Cardiac fibroblast (primary cell): ENCODE measurements at regions not wholly inside any gene's neighbourhood (a gene's known extent, or its start where the extent isn't known, plus 50 kb on each side); places are given as distances from the start of the nearest gene placed in this dataset.

Experiments used
- DNase-seq, 2 donors: peaks; one replicate each; pipeline versions ENCODE4 v3.0.0 to v3.0.0-alpha.2; 2010; ENCODE audit warnings: low read depth in 2 of 2
- H3K4me3 ChIP-seq, 2 donors: replicated peaks in 1 of 2; 1 replicate in 1 of 2; 2 replicates in 1 of 2; pipeline ENCODE4 v1.5.1; 2011; ENCODE audit warnings: low read depth in 2 of 2, low read length in 2 of 2, mild to moderate bottlenecking in 2 of 2, moderate library complexity in 1 of 2
- TF ChIP-seq, protein P1 (sequence below): IDR thresholded peaks from one replicate; pipeline ENCODE4 v1.5.1; 2011; ENCODE audit warnings: low read depth, mild to moderate bottlenecking, low read length, inconsistent platforms

DNA sequence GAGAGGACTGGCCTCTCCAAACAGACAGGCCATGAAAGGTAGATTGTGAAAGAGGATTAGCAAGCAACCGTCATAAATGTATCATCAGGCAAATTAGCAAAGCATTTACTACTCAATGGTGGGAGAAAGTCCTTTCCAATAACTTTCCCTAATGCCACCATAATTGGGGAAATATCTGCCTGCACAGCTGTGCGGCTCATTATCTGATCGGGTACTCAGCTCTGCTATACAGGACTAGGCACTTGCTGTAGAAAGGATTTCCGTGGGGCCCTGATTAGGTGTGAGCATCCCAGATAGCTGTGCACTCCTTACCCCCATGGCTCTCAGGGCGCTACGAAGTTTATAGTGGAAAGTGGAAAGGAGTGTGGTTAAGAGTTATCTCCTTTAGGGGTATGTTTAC lies 309.7 kb upstream of the PLET1 start:
- TF ChIP-seq, protein P1, sequence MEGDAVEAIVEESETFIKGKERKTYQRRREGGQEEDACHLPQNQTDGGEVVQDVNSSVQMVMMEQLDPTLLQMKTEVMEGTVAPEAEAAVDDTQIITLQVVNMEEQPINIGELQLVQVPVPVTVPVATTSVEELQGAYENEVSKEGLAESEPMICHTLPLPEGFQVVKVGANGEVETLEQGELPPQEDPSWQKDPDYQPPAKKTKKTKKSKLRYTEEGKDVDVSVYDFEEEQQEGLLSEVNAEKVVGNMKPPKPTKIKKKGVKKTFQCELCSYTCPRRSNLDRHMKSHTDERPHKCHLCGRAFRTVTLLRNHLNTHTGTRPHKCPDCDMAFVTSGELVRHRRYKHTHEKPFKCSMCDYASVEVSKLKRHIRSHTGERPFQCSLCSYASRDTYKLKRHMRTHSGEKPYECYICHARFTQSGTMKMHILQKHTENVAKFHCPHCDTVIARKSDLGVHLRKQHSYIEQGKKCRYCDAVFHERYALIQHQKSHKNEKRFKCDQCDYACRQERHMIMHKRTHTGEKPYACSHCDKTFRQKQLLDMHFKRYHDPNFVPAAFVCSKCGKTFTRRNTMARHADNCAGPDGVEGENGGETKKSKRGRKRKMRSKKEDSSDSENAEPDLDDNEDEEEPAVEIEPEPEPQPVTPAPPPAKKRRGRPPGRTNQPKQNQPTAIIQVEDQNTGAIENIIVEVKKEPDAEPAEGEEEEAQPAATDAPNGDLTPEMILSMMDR, result no peak
- H3K4me3 ChIP-seq, result no peak overlapping the region
- DNase-seq, result no peak

- no peak overlapping the region for H3K4me3 ChIP-seq
- TF ChIP-seq, protein P1, result no peak
- DNase-seq, result no peak
Observed at GRCh38 chr11:112579282-112579681, 318.6 kb upstream of the PLET1 start.

GRCh38 chr11:112580864-112581263 lies 320.2 kb upstream of the PLET1 start:
- TF ChIP-seq, protein P1, result no peak
- H3K4me3 ChIP-seq, result no peak overlapping the region
- DNase-seq, result no peak

DNA sequence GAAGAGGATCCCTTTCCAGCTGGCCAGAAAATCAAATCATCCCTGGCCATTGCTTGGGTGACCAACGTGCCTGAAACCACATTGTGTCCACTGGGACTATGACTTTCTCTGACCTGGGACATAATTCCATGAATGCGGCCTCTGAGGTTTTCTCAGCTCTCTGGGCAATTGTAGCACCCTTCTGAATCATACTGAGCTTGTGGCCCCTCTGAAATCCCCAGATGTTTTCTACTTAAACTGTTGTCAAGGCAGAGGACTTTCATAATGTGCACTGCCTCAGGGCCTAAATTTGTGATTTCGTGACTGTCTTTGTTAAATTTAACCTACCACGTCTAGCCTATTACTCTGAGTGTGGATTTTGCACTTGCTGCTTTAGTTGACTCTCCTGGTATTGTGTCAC lies 321.1 kb upstream of the PLET1 start:
- no peak overlapping the region for H3K4me3 ChIP-seq
- TF ChIP-seq, protein P1, result no peak
- no peak for DNase-seq

DNA sequence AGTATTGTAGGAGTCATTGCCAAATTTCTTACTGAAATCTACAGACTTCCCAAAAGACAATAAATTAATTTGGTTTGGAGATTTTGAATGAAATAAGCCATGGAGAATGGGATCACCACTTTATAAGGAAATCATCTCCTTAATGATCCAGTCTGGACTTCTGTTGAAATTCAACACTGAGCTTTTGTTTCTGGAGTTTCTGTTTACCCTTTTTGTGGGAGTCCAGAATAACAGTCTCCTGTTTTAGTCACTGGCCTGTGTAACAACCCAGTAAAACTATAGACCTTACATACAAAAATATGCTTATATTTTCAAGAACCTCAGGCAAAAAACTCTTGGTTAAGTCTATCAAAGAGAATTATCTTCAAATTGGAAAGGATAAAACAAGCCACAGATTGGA lies 321.7 kb upstream of the PLET1 start:
- no peak overlapping the region for H3K4me3 ChIP-seq
- no peak for DNase-seq
- TF ChIP-seq, protein P1, result no peak

GRCh38 chr11:112583261-112583893 lies 322.7 kb upstream of the PLET1 start:
- no peak for DNase-seq
- H3K4me3 ChIP-seq, result no peak overlapping the region
- TF ChIP-seq, protein P1, result no peak

GRCh38 chr11:112584672-112585071 lies 324.0 kb upstream of the PLET1 start:
- H3K4me3 ChIP-seq, result no peak overlapping the region
- TF ChIP-seq, protein P1, result no peak
- no peak for DNase-seq
